GM23338 (cell line): ENCODE measurements at regions not wholly inside any gene's neighbourhood (a gene's known extent, or its start where the extent isn't known, plus 50 kb on each side); places are given as distances from the start of the nearest gene placed in this dataset.

Source experiments
- ATAC-seq: fragments of 200-7000 bp; cut with Tn5 transposase; 3 replicates; pipeline ENCODE4 v1.9.1; 2020
- DNase-seq: peaks from one replicate; pipeline ENCODE4 v3.0.0-alpha.2; 2015; ENCODE audit warnings: low spot score
- H2AFZ ChIP-seq: fragments of 200-600 bp; sonication (generic); 2 replicates; pipeline ENCODE4 v1.8.0; 2016; ENCODE audit warnings: antibody characterized with exemption, mild to moderate bottlenecking, moderate library complexity
- H3F3A ChIP-seq: fragments of 200-600 bp; sonication (generic); replicated peaks from 2 replicates; pipeline ENCODE4 v1.8.0; 2017; ENCODE audit warnings: antibody characterized with exemption, mixed run types, low read depth
- H3K27ac ChIP-seq: fragments of 200-600 bp; sonication (generic); 2 replicates; pipeline ENCODE4 v1.6.1; 2016; ENCODE audit warnings: low read depth
- H3K27me3 ChIP-seq: fragments of 200-600 bp; sonication (generic); 2 replicates; pipeline ENCODE4 v1.8.0; 2016; ENCODE audit warnings: mild to moderate bottlenecking, mixed run types, moderate library complexity; ENCODE audit not compliant: insufficient read depth
- H3K36me3 ChIP-seq: fragments of 200-600 bp; sonication (generic); 2 replicates; pipeline ENCODE4 v1.8.0; 2016; ENCODE audit warnings: mild to moderate bottlenecking; ENCODE audit not compliant: insufficient read depth
- H3K4me1 ChIP-seq: fragments of 200-600 bp; sonication (generic); 2 replicates; pipeline ENCODE4 v1.8.0; 2016; ENCODE audit warnings: mild to moderate bottlenecking, moderate library complexity; ENCODE audit not compliant: insufficient read depth
- H3K4me2 ChIP-seq: fragments of 200-600 bp; sonication (generic); 2 replicates; pipeline ENCODE4 v1.7.1; 2017; ENCODE audit warnings: mixed run types
- H3K4me3 ChIP-seq: fragments of 200-600 bp; sonication (generic); 2 replicates; pipeline ENCODE4 v1.6.1; 2016; ENCODE audit warnings: mixed run types
- H3K79me2 ChIP-seq: fragments of 200-600 bp; sonication (generic); replicated peaks from 2 replicates; pipeline ENCODE4 v1.8.0; 2017; ENCODE audit warnings: mild to moderate bottlenecking; ENCODE audit not compliant: insufficient read depth
- H3K9me2 ChIP-seq: fragments of 200-600 bp; sonication (generic); 2 replicates; pipeline ENCODE4 v1.8.0; 2017; ENCODE audit not compliant: insufficient read depth
- H4K20me1 ChIP-seq: fragments of 200-600 bp; sonication (generic); replicated peaks from 2 replicates; pipeline ENCODE4 v1.8.0; 2017; ENCODE audit warnings: mild to moderate bottlenecking; ENCODE audit not compliant: insufficient read depth
- H3K27ac Mint-ChIP-seq: 2 replicates; pipeline ENCODE4 v1.8.0; 2020; ENCODE audit warnings: inconsistent platforms, mild to moderate bottlenecking, moderate library complexity, mixed read lengths
- H3K27me3 Mint-ChIP-seq: 3 replicates; pipeline ENCODE4 v1.8.0; 2022; ENCODE audit warnings: low read depth, mild to moderate bottlenecking, moderate library complexity, mixed read lengths, inconsistent platforms; ENCODE audit not compliant: insufficient read depth, poor library complexity
- H3K36me3 Mint-ChIP-seq: 3 replicates; pipeline ENCODE4 v1.8.0; 2021; ENCODE audit warnings: low read depth, mild to moderate bottlenecking, inconsistent platforms, moderate library complexity, mixed read lengths
- H3K4me1 Mint-ChIP-seq: 3 replicates; pipeline ENCODE4 v1.8.0; 2020; ENCODE audit warnings: mild to moderate bottlenecking, inconsistent platforms, mixed read lengths
- H3K4me3 Mint-ChIP-seq: 3 replicates; pipeline ENCODE4 v1.8.0; 2021; ENCODE audit warnings: moderate library complexity, mild to moderate bottlenecking, inconsistent platforms, mixed read lengths
- H3K9me3 Mint-ChIP-seq: 3 replicates; pipeline ENCODE4 v1.8.0; 2020; ENCODE audit warnings: moderate library complexity, mild to moderate bottlenecking, inconsistent platforms, mixed read lengths
- EZH2 ChIP-seq: fragments of 200-600 bp; sonication (generic); IDR thresholded peaks from one replicate; pipeline ENCODE4 v1.8.0; 2017; ENCODE audit warnings: antibody characterized with exemption, mild to moderate bottlenecking, low read depth; ENCODE audit not compliant: unreplicated experiment
- EZH2phosphoT487 ChIP-seq: fragments of 200-600 bp; sonication (generic); IDR thresholded peaks from one replicate; pipeline ENCODE4 v1.8.1; 2018; ENCODE audit warnings: antibody characterized with exemption; ENCODE audit not compliant: unreplicated experiment
- JUNB ChIP-seq: IDR thresholded peaks from one replicate; pipeline ENCODE4 v1.6.1; 2016; ENCODE audit warnings: antibody characterized with exemption; ENCODE audit not compliant: unreplicated experiment
- NANOG ChIP-seq: IDR thresholded peaks from 2 replicates; pipeline ENCODE4 v1.6.1; 2016; ENCODE audit warnings: antibody characterized with exemption, borderline replicate concordance
- POLR2AphosphoS5 ChIP-seq: IDR thresholded peaks from 2 replicates; pipeline ENCODE4 v1.6.1; 2016; ENCODE audit warnings: antibody characterized with exemption, low read depth
- ZNF114 ChIP-seq: fragments of 250-450 bp; sonication (Bioruptor Pico); IDR thresholded peaks from 2 replicates; pipeline ENCODE4 v1.5.0; 2020; ENCODE audit warnings: mild to moderate bottlenecking, moderate library complexity
- TF ChIP-seq, protein P1 (sequence below): IDR thresholded peaks from one replicate; pipeline ENCODE4 v1.6.1; 2018; ENCODE audit warnings: antibody characterized with exemption; ENCODE audit not compliant: unreplicated experiment
- TF ChIP-seq, protein P2 (sequence below), 2 experiments: fragments of 200-600 bp in 1 of 2; sonication (generic) in 1 of 2; conservative IDR thresholded peaks; 2 replicates each; pipeline versions ENCODE4 v1.5.1 to v1.6.1; 2016 to 2017; ENCODE audit warnings: antibody characterized with exemption in 2 of 2, low read depth in 2 of 2, mild to moderate bottlenecking in 2 of 2, moderate library complexity in 1 of 2
- TF ChIP-seq, protein P3 (sequence below): fragments of 250-450 bp; sonication (Bioruptor Pico); IDR thresholded peaks from 2 replicates; pipeline ENCODE4 v1.5.0; 2020; ENCODE audit warnings: mild to moderate bottlenecking, moderate library complexity

DNA sequence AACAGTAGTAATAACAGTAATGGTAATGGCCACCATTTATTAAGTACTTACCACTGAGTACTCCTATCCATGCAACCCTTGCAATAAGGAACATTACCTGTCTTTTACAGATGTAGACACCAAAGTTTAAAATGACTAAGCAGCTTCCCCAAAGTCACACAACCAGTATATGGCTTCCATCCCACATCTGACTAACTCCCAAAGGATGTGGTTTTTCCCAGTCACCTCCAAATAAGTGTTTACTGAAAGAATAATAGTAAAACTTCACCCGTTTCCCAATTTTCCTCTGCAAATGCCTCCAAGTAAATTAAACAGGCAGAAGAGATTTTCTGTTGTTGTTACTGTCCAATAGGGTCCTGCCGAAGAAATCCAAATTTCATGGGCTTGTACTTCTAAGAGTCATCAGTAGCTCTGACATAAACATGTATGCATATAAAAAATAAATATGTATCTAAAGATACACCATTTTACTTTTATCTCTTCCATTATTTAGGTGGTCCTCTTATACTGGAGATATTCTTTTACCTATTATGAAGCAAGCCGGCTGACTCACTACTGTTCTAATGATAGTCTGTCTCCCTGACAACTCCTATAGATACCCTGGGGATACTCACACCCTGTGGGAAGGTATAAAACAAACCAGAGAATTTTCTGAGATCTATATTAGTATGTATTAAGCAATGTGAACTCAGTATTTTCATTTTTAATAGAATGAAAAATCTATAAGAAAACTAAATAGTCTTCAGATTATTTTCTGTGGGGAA is 77.9 kb upstream of the ID4 start (continued):
- TF ChIP-seq, protein P1, sequence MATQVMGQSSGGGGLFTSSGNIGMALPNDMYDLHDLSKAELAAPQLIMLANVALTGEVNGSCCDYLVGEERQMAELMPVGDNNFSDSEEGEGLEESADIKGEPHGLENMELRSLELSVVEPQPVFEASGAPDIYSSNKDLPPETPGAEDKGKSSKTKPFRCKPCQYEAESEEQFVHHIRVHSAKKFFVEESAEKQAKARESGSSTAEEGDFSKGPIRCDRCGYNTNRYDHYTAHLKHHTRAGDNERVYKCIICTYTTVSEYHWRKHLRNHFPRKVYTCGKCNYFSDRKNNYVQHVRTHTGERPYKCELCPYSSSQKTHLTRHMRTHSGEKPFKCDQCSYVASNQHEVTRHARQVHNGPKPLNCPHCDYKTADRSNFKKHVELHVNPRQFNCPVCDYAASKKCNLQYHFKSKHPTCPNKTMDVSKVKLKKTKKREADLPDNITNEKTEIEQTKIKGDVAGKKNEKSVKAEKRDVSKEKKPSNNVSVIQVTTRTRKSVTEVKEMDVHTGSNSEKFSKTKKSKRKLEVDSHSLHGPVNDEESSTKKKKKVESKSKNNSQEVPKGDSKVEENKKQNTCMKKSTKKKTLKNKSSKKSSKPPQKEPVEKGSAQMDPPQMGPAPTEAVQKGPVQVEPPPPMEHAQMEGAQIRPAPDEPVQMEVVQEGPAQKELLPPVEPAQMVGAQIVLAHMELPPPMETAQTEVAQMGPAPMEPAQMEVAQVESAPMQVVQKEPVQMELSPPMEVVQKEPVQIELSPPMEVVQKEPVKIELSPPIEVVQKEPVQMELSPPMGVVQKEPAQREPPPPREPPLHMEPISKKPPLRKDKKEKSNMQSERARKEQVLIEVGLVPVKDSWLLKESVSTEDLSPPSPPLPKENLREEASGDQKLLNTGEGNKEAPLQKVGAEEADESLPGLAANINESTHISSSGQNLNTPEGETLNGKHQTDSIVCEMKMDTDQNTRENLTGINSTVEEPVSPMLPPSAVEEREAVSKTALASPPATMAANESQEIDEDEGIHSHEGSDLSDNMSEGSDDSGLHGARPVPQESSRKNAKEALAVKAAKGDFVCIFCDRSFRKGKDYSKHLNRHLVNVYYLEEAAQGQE = no peak
- TF ChIP-seq EZH2 (no peak), ZNF114 (CRISPR knock-in tag) (no peak), JUNB (no peak), EZH2phosphoT487 (no peak)
- TF ChIP-seq, protein P2, sequence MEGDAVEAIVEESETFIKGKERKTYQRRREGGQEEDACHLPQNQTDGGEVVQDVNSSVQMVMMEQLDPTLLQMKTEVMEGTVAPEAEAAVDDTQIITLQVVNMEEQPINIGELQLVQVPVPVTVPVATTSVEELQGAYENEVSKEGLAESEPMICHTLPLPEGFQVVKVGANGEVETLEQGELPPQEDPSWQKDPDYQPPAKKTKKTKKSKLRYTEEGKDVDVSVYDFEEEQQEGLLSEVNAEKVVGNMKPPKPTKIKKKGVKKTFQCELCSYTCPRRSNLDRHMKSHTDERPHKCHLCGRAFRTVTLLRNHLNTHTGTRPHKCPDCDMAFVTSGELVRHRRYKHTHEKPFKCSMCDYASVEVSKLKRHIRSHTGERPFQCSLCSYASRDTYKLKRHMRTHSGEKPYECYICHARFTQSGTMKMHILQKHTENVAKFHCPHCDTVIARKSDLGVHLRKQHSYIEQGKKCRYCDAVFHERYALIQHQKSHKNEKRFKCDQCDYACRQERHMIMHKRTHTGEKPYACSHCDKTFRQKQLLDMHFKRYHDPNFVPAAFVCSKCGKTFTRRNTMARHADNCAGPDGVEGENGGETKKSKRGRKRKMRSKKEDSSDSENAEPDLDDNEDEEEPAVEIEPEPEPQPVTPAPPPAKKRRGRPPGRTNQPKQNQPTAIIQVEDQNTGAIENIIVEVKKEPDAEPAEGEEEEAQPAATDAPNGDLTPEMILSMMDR (conservative IDR thresholded peaks at IDR 0.05; ENCODE audit: low read depth in 2 of 2) = no peak

DNA sequence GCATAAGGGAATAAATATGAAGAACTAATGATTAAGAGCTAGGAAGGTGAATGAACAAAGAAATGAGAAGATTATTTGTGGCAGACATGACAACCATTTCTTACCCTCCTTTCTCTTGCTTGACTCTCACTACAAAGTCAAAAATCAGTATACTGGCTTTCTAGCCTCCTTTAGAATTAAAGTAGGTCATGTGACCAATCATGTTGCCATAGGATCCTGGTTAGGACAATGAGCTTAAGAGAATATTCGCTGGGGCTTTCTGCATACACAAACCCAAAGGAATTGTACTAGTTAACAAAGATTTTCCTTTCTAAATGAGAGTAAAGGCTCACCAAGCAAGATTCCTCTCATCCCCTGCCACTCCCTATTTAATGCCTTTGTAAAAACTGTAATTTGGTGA is 76.0 kb upstream of the ID4 start:
- H3K4me2 ChIP-seq = no peak overlapping the region
- peaks cover 3% of the 10 kb centered on the region for H3K27me3 Mint-ChIP-seq
- no peaks in the 10 kb centered on the region for H3K4me1 ChIP-seq
- no peak overlapping the region for H3K4me3 ChIP-seq
- no peaks in the 10 kb centered on the region for H3K79me2 ChIP-seq
- H3K9me3 Mint-ChIP-seq = peaks cover 12% of the 10 kb centered on the region; the same call in 2 of the 3 replicates
- no peaks in the 10 kb centered on the region for H4K20me1 ChIP-seq
- peaks cover 11% of the 10 kb centered on the region; the same call in 2 of the 3 replicates for H3K36me3 Mint-ChIP-seq
- H3K4me1 Mint-ChIP-seq = peaks cover 2% of the 10 kb centered on the region; the same call in 1 of the 3 replicates
- DNase-seq (no peak), ATAC-seq (no peak)
- H3K36me3 ChIP-seq = no peaks in the 10 kb centered on the region
- peaks cover 12% of the 10 kb centered on the region for H3K9me2 ChIP-seq
- H3K27ac ChIP-seq = no peak overlapping the region
- H3F3A ChIP-seq = no peaks in the 10 kb centered on the region
- H2AFZ ChIP-seq = no peak overlapping the region
- H3K27me3 ChIP-seq = no peaks in the 10 kb centered on the region
- no peak overlapping the region for H3K4me3 Mint-ChIP-seq
- no peak overlapping the region for H3K27ac Mint-ChIP-seq
- TF ChIP-seq JUNB (no peak), EZH2phosphoT487 (no peak), NANOG (no peak), POLR2AphosphoS5 (no peak)
- TF ChIP-seq, protein P2 (conservative IDR thresholded peaks at IDR 0.05; ENCODE audit: low read depth in 2 of 2) = no peak
- TF ChIP-seq, protein P3, sequence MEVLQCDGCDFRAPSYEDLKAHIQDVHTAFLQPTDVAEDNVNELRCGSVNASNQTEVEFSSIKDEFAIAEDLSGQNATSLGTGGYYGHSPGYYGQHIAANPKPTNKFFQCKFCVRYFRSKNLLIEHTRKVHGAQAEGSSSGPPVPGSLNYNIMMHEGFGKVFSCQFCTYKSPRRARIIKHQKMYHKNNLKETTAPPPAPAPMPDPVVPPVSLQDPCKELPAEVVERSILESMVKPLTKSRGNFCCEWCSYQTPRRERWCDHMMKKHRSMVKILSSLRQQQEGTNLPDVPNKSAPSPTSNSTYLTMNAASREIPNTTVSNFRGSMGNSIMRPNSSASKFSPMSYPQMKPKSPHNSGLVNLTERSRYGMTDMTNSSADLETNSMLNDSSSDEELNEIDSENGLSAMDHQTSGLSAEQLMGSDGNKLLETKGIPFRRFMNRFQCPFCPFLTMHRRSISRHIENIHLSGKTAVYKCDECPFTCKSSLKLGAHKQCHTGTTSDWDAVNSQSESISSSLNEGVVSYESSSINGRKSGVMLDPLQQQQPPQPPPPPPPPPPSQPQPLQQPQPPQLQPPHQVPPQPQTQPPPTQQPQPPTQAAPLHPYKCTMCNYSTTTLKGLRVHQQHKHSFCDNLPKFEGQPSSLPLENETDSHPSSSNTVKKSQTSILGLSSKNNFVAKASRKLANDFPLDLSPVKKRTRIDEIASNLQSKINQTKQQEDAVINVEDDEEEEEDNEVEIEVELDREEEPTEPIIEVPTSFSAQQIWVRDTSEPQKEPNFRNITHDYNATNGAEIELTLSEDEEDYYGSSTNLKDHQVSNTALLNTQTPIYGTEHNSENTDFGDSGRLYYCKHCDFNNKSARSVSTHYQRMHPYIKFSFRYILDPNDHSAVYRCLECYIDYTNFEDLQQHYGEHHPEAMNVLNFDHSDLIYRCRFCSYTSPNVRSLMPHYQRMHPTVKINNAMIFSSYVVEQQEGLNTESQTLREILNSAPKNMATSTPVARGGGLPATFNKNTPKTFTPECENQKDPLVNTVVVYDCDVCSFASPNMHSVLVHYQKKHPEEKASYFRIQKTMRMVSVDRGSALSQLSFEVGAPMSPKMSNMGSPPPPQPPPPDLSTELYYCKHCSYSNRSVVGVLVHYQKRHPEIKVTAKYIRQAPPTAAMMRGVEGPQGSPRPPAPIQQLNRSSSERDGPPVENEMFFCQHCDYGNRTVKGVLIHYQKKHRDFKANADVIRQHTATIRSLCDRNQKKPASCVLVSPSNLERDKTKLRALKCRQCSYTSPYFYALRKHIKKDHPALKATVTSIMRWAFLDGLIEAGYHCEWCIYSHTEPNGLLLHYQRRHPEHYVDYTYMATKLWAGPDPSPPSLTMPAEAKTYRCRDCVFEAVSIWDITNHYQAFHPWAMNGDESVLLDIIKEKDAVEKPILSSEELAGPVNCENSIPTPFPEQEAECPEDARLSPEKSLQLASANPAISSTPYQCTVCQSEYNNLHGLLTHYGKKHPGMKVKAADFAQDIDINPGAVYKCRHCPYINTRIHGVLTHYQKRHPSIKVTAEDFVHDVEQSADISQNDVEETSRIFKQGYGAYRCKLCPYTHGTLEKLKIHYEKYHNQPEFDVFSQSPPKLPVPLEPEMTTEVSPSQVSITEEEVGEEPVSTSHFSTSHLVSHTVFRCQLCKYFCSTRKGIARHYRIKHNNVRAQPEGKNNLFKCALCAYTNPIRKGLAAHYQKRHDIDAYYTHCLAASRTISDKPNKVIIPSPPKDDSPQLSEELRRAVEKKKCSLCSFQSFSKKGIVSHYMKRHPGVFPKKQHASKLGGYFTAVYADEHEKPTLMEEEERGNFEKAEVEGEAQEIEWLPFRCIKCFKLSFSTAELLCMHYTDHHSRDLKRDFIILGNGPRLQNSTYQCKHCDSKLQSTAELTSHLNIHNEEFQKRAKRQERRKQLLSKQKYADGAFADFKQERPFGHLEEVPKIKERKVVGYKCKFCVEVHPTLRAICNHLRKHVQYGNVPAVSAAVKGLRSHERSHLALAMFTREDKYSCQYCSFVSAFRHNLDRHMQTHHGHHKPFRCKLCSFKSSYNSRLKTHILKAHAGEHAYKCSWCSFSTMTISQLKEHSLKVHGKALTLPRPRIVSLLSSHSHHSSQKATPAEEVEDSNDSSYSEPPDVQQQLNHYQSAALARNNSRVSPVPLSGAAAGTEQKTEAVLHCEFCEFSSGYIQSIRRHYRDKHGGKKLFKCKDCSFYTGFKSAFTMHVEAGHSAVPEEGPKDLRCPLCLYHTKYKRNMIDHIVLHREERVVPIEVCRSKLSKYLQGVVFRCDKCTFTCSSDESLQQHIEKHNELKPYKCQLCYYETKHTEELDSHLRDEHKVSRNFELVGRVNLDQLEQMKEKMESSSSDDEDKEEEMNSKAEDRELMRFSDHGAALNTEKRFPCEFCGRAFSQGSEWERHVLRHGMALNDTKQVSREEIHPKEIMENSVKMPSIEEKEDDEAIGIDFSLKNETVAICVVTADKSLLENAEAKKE (CRISPR knock-in tag) = no peak
